Astrocyte (in vitro differentiated cells and primary cell): ENCODE measurements at regions not wholly inside any gene's neighbourhood (a gene's known extent, or its start where the extent isn't known, plus 50 kb on each side); places are given as distances from the start of the nearest gene placed in this dataset.

Experiments
- EZH2 ChIP-seq: IDR thresholded peaks from 2 replicates; pipeline ENCODE4 v1.6.1; 2012; ENCODE audit warnings: mild to moderate bottlenecking, low read length, inconsistent platforms; ENCODE audit not compliant: insufficient read depth
- TF ChIP-seq, protein P1 (sequence below): IDR thresholded peaks from 2 replicates; pipeline ENCODE4 v1.5.1; 2011; ENCODE audit warnings: low read depth, mild to moderate bottlenecking, inconsistent platforms, low read length, moderate library complexity; ENCODE audit not compliant: insufficient read depth

- TF ChIP-seq, protein P1, sequence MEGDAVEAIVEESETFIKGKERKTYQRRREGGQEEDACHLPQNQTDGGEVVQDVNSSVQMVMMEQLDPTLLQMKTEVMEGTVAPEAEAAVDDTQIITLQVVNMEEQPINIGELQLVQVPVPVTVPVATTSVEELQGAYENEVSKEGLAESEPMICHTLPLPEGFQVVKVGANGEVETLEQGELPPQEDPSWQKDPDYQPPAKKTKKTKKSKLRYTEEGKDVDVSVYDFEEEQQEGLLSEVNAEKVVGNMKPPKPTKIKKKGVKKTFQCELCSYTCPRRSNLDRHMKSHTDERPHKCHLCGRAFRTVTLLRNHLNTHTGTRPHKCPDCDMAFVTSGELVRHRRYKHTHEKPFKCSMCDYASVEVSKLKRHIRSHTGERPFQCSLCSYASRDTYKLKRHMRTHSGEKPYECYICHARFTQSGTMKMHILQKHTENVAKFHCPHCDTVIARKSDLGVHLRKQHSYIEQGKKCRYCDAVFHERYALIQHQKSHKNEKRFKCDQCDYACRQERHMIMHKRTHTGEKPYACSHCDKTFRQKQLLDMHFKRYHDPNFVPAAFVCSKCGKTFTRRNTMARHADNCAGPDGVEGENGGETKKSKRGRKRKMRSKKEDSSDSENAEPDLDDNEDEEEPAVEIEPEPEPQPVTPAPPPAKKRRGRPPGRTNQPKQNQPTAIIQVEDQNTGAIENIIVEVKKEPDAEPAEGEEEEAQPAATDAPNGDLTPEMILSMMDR = no peak
- TF ChIP-seq EZH2 = no peak
Measured at GRCh38 chr9:80251778-80252177, 680.0 kb downstream of the TLE4 start.
